ENCODE measurements at regions not wholly inside any gene's neighbourhood (a gene's known extent, or its start where the extent isn't known, plus 50 kb on each side); places are given as distances from the start of the nearest gene placed in this dataset.

DNA sequence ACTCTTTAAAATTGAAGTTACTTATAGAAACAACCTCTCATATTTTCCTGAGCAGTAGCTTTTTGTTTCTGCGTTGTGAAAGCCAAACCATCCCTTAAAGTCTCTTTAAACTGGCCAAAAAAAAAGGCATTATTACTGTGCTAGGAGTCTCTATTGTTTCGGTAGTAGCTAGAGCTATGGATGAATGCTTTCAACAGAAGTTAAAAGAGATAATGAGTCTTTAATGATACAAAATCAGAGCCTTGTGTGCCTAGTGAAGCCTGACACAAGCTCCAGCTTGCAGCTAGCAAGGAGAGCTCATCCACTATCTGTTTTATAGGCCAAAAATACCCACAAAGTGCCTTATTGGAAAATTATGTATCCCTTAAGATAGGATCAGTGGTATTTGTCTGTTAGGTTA lies 360.4 kb upstream of the CDIN1 start:
- DNase-seq (ENCODE audit: low read depth) (no peak), FAIRE-seq (no peak)
- Histone ChIP-seq H3K27me3 (ENCODE audit: control insufficient read depth, insufficient read depth, low read length) (no peaks in the 10 kb centered on the region), H3K36me3 (ENCODE audit: control insufficient read depth, insufficient read depth, low read length) (no peaks in the 10 kb centered on the region), H3K4me3 (ENCODE audit: low read depth, low read length) (no peak overlapping the region)
- TF ChIP-seq, protein P1, sequence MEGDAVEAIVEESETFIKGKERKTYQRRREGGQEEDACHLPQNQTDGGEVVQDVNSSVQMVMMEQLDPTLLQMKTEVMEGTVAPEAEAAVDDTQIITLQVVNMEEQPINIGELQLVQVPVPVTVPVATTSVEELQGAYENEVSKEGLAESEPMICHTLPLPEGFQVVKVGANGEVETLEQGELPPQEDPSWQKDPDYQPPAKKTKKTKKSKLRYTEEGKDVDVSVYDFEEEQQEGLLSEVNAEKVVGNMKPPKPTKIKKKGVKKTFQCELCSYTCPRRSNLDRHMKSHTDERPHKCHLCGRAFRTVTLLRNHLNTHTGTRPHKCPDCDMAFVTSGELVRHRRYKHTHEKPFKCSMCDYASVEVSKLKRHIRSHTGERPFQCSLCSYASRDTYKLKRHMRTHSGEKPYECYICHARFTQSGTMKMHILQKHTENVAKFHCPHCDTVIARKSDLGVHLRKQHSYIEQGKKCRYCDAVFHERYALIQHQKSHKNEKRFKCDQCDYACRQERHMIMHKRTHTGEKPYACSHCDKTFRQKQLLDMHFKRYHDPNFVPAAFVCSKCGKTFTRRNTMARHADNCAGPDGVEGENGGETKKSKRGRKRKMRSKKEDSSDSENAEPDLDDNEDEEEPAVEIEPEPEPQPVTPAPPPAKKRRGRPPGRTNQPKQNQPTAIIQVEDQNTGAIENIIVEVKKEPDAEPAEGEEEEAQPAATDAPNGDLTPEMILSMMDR (IDR thresholded peaks at IDR 0.05; ENCODE audit: insufficient read depth, low read length, severe bottlenecking): no peak

DNA sequence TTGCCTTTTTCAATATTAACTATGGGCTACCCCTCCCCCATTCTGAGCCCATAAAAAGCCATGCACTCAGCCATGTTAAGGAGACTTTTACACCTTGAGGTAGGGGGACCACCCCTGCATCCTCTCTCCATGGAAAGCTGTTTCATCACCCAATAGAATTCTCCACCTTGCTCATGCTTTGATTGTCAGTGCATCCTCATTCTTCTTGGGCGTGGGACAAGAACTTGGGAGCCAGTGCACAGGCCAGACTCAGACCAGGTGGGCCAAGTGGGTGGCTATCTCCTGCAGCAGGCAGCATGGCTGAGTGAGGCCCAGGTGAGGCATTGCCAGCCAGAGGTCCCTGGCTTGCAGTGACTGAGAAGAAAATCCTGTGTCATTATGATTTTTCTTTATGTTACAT lies 357.4 kb upstream of the CDIN1 start:
- FAIRE-seq: no peak
- DNase-seq (ENCODE audit: low read depth): no peak
- H3K4me3 ChIP-seq (ENCODE audit: low read depth, low read length): no peak overlapping the region
- no peaks in the 10 kb centered on the region for H3K36me3 ChIP-seq (ENCODE audit: control insufficient read depth, insufficient read depth, low read length)
- H3K27me3 ChIP-seq (ENCODE audit: control insufficient read depth, insufficient read depth, low read length): no peaks in the 10 kb centered on the region
- TF ChIP-seq, protein P1 (IDR thresholded peaks at IDR 0.05; ENCODE audit: insufficient read depth, low read length, severe bottlenecking): no peak

DNA sequence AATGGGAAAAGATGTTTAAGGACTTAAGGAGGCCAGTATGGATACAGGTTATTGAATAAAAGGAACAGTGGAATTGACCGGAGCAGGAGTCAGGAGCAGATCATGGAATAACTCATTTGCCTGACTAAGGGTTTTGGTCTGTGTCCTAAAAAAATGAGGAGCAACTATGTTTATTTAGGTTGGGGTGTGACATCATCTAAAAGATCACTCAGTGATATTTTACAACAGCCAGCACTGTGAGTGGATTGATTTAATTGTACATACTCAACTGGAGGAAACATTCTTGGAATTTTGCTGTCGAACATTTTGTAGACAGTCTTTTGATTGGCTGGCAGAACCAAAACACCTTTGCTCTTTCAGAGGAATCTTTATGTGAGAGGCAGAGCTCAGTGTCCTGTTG lies 348.6 kb upstream of the CDIN1 start:
- FAIRE-seq (no peak), DNase-seq (ENCODE audit: low read depth) (no peak)
- H3K36me3 ChIP-seq (ENCODE audit: control insufficient read depth, insufficient read depth, low read length): no peaks in the 10 kb centered on the region
- H3K27me3 ChIP-seq (ENCODE audit: control insufficient read depth, insufficient read depth, low read length): no peaks in the 10 kb centered on the region
- TF ChIP-seq, protein P1 (IDR thresholded peaks at IDR 0.05; ENCODE audit: insufficient read depth, low read length, severe bottlenecking): no peak
- no peak overlapping the region for H3K4me3 ChIP-seq (ENCODE audit: low read depth, low read length)

DNA sequence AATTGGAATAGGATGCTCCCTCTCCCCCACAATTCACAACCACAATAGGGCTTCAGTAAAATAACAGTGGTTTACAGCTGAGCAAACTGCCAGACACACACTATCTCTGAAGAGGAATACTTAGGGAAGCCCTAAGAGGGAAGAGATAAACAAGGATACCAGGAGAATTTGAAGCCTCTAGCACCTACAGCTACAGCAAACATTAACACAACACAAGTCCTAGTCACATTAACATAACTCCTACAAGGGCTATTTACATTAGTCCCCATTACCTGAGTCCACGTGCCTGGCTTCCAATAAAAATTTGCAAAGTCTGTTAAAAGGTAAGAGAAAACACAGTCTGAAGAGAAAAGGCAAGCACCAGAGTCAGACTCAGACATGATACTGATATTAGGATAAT lies 346.9 kb upstream of the CDIN1 start:
- Histone ChIP-seq H3K36me3 (ENCODE audit: control insufficient read depth, insufficient read depth, low read length) (no peaks in the 10 kb centered on the region), H3K4me3 (ENCODE audit: low read depth, low read length) (no peak overlapping the region), H3K27me3 (ENCODE audit: control insufficient read depth, insufficient read depth, low read length) (no peaks in the 10 kb centered on the region)
- DNase-seq (ENCODE audit: low read depth) (no peak), FAIRE-seq (no peak)
- TF ChIP-seq, protein P1 (IDR thresholded peaks at IDR 0.05; ENCODE audit: insufficient read depth, low read length, severe bottlenecking): no peak

DNA sequence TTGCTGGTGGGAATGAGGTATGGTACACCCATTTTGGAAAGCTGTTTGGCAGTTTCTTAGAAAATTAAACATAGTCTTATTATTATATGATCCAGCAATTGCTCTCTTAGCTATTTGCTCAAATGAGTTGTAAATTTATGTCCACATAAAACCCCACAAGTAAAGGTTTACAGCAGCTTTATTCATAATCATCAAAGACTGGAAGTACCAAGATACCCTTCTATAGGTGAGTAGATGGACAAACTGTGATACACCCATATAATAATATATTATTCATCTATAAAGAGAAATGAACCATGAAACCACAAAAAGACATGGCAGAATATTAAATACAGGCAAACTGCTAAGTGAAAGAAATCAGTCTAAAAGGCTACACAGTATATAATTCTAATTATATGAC lies 344.7 kb upstream of the CDIN1 start:
- no peaks in the 10 kb centered on the region for H3K36me3 ChIP-seq (ENCODE audit: control insufficient read depth, insufficient read depth, low read length)
- no peaks in the 10 kb centered on the region for H3K27me3 ChIP-seq (ENCODE audit: control insufficient read depth, insufficient read depth, low read length)
- FAIRE-seq (no peak), DNase-seq (ENCODE audit: low read depth) (no peak)
- TF ChIP-seq, protein P1 (IDR thresholded peaks at IDR 0.05; ENCODE audit: insufficient read depth, low read length, severe bottlenecking): no peak
- no peak overlapping the region for H3K4me3 ChIP-seq (ENCODE audit: low read depth, low read length)

DNA sequence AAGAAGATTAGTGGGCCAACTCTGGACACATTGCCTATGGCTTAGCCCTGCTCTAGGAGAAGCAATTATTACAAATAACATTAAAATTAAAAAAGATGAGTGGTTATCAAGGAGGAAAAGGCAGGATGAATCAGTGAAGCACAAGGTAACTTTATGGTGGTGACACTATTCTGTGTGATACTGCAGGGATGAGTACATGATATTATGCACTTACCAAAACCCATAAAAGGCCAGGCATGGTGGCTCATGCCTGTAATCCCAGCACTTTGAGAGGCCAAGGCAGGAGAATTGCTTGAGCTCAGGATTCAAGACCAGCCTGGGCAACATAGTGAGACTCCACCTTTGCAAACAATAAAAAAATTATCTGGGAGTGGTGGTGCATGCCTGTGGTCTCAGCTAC lies 344.3 kb upstream of the CDIN1 start:
- DNase-seq (ENCODE audit: low read depth): no peak
- FAIRE-seq: no peak
- Histone ChIP-seq H3K27me3 (ENCODE audit: control insufficient read depth, insufficient read depth, low read length) (no peaks in the 10 kb centered on the region), H3K4me3 (ENCODE audit: low read depth, low read length) (no peak overlapping the region), H3K36me3 (ENCODE audit: control insufficient read depth, insufficient read depth, low read length) (no peaks in the 10 kb centered on the region)
- TF ChIP-seq, protein P1 (IDR thresholded peaks at IDR 0.05; ENCODE audit: insufficient read depth, low read length, severe bottlenecking): no peak
